Glutamatergic neuron (in vitro differentiated cells): ENCODE measurements at regions not wholly inside any gene's neighbourhood (a gene's known extent, or its start where the extent isn't known, plus 50 kb on each side); places are given as distances from the start of the nearest gene placed in this dataset.

Source experiments
- DNase-seq: peaks from one replicate; pipeline ENCODE4 v3.0.0; 2022
- H3K27ac Mint-ChIP-seq: one replicate; pipeline ENCODE4 v1.8.0; 2020; ENCODE audit warnings: mild to moderate bottlenecking, mixed read lengths, inconsistent platforms; ENCODE audit not compliant: unreplicated experiment
- H3K27me3 Mint-ChIP-seq: one replicate; pipeline ENCODE4 v1.8.0; 2020; ENCODE audit warnings: mild to moderate bottlenecking, moderate library complexity, mixed read lengths, inconsistent platforms; ENCODE audit not compliant: unreplicated experiment
- H3K36me3 Mint-ChIP-seq: one replicate; pipeline ENCODE4 v1.8.0; 2020; ENCODE audit warnings: mild to moderate bottlenecking, mixed read lengths, inconsistent platforms; ENCODE audit not compliant: unreplicated experiment
- H3K4me1 Mint-ChIP-seq: one replicate; pipeline ENCODE4 v1.8.0; 2020; ENCODE audit warnings: mild to moderate bottlenecking, low read depth, mixed read lengths, inconsistent platforms; ENCODE audit not compliant: unreplicated experiment
- H3K4me3 Mint-ChIP-seq: one replicate; pipeline ENCODE4 v1.8.0; 2020; ENCODE audit warnings: mild to moderate bottlenecking, mixed read lengths, inconsistent platforms; ENCODE audit not compliant: unreplicated experiment
- H3K9me3 Mint-ChIP-seq: one replicate; pipeline ENCODE4 v1.8.0; 2020; ENCODE audit warnings: mild to moderate bottlenecking, moderate library complexity, mixed read lengths, inconsistent platforms; ENCODE audit not compliant: unreplicated experiment
- CTCF ChIP-seq: fragments of 200-600 bp; sonication (generic); IDR thresholded peaks from one replicate; pipeline ENCODE4 v1.5.0; 2021; ENCODE audit not compliant: partially characterized antibody, unreplicated experiment

GRCh38 chrX:39507617-39508299, 590.0 kb downstream of the BCOR start:
- H3K27me3 Mint-ChIP-seq = no peaks in the 10 kb centered on the region
- no peak for TF ChIP-seq CTCF
- H3K36me3 Mint-ChIP-seq = no peaks in the 10 kb centered on the region
- no peak for DNase-seq
- no peaks in the 10 kb centered on the region for H3K9me3 Mint-ChIP-seq
- peaks cover 4% of the 10 kb centered on the region for H3K4me1 Mint-ChIP-seq
- H3K27ac Mint-ChIP-seq = no peak overlapping the region
- no peak overlapping the region for H3K4me3 Mint-ChIP-seq

GRCh38 chrX:39508300-39508692, 589.5 kb downstream of the BCOR start:
- no peak for DNase-seq
- H3K4me1 Mint-ChIP-seq = peaks cover 4% of the 10 kb centered on the region
- H3K4me3 Mint-ChIP-seq = no peak overlapping the region
- no peak for TF ChIP-seq CTCF
- no peaks in the 10 kb centered on the region for H3K9me3 Mint-ChIP-seq
- H3K27ac Mint-ChIP-seq = no peak overlapping the region
- no peaks in the 10 kb centered on the region for H3K36me3 Mint-ChIP-seq
- H3K27me3 Mint-ChIP-seq = no peaks in the 10 kb centered on the region

- DNase-seq = no peak
- Mint-ChIP-seq H3K27me3 (no peaks in the 10 kb centered on the region), H3K9me3 (peaks cover under 1% of the 10 kb centered on the region), H3K4me3 (no peak overlapping the region), H3K36me3 (no peaks in the 10 kb centered on the region), H3K27ac (no peak overlapping the region), H3K4me1 (peaks cover 4% of the 10 kb centered on the region)
- no peak for TF ChIP-seq CTCF
Measured at GRCh38 chrX:39509157-39509556, 588.6 kb downstream of the BCOR start.

GRCh38 chrX:39513836-39514235, 583.9 kb downstream of the BCOR start:
- H3K4me1 Mint-ChIP-seq = peaks cover 12% of the 10 kb centered on the region
- no peak overlapping the region for H3K27ac Mint-ChIP-seq
- peaks cover 3% of the 10 kb centered on the region for H3K9me3 Mint-ChIP-seq
- H3K36me3 Mint-ChIP-seq = no peaks in the 10 kb centered on the region
- no peak overlapping the region for H3K4me3 Mint-ChIP-seq
- no peak for TF ChIP-seq CTCF
- no peak for DNase-seq
- H3K27me3 Mint-ChIP-seq = no peaks in the 10 kb centered on the region

GRCh38 chrX:39514801-39515200, 583.0 kb downstream of the BCOR start:
- Mint-ChIP-seq H3K27me3 (no peaks in the 10 kb centered on the region), H3K27ac (no peak overlapping the region), H3K36me3 (no peaks in the 10 kb centered on the region), H3K9me3 (peaks cover 3% of the 10 kb centered on the region), H3K4me3 (no peak overlapping the region), H3K4me1 (peaks cover 15% of the 10 kb centered on the region)
- no peak for TF ChIP-seq CTCF
- no peak for DNase-seq
